Stimulated activated CD4-positive, alpha-beta T cell treated with anti-CD3 and anti-CD28 coated beads, Interleukin-15, amount 100 ng/mL, for 1 hour (primary cell): ENCODE measurements at regions not wholly inside any gene's neighbourhood (a gene's known extent, or its start where the extent isn't known, plus 50 kb on each side); places are given as distances from the start of the nearest gene placed in this dataset.

Source experiments
- DNase-seq, 2 donors: peaks; one replicate each; pipeline ENCODE4 v3.0.0-alpha.2; 2020; ENCODE audit warnings: low read depth in 1 of 2, low spot score in 1 of 2

GRCh38 chr19:27654266-27654990 is 1558.5 kb downstream of the UQCRFS1 start:
- DNase-seq, result no peak

- no peak for DNase-seq
These were observed 1560.2 kb downstream of the UQCRFS1 start for GRCh38 chr19:27652796-27653195.

DNA sequence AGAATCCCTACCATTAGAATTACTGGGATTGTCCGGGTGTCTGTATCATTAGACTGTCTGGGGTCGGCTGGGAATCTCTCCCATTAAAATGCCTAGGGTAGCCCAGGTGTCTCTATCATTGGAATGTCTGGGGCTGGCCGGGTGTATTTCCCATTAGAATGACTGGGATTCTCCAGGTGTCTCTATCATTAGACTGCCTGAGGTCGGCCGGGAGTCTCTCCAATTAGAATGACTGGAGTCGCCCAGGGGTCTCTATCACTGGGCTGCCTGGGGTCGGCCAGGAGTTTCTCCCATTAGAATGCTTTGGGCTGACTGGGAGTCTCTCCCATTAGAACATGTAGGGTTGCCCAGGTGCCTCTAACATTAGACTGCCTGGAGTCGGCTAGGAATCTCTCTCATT is 1560.7 kb downstream of the UQCRFS1 start:
- DNase-seq, result no peak

DNA sequence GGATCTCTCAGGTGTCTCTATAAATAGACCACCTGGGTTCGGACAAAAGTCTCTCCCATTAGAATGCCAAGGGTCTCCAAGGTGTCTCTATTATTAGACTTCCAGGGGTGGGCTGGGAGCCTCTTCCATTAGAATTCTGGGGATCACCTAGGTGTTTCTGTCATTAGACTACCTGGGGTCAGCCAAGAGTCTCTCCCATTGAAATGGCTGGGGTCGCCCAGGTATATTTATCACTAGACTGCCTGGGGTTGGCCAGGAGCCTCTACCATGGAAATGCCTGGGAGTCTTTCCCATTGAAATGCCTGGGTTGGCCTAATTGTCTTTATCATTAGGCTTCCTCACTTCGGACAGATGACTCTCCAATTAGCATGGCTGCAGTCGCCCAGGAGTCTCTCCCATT is 1565.5 kb downstream of the UQCRFS1 start:
- DNase-seq, result no peak

- no peak for DNase-seq
These were observed 1577.5 kb downstream of the UQCRFS1 start for GRCh38 chr19:27635401-27635800.

DNA sequence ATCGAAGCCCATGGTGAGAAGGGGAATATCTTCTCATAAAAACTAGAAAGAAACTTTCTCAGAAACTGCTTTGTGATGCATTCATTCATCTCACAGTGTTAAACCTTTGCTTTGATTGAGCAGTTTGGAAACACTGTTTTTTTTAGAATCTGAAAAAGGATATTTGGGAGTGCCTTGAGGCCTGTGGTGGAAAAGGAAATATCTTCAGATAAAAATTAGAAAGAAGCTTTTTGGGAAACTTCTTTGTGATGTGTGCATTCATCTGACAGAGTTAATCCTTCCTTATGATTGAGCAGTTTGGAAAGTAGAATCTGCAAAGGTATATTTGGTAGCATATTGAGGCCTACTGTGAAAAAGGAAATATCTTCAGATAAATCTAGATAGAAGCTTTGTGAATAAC is 1594.9 kb downstream of the UQCRFS1 start:
- DNase-seq, result no peak

DNA sequence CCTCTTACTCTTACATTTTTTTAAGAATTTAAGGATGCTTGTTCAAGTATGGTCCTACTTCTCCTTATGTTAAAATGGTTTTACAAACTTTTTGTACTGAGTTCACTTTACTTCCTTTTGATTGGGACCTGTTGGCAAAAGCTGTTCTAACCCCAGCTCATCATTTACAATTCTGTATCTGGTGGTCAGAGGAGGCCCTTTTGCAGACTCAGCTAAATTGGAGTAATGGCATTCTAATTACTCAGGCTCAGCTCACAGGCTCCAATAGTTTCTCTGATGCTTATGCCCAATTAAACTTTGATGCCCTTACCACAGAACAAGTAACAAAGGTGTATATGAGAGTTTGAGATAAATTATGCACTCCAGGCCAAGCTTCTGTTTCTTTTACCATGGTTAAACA is 1632.0 kb downstream of the UQCRFS1 start:
- DNase-seq, result no peak
